Forelimb muscle (tissue), 1 donor: ENCODE measurements at regions not wholly inside any gene's neighbourhood (a gene's known extent, or its start where the extent isn't known, plus 50 kb on each side); places are given as distances from the start of the nearest gene placed in this dataset.

Experiments used
- DNase-seq: peaks from one replicate; pipeline ENCODE4 v3.0.0-alpha.2; 2013; ENCODE audit warnings: low read depth

- DNase-seq, result no peak
Observed at GRCh38 chrX:39289827-39290226, 488.6 kb downstream of the MID1IP1 start.

GRCh38 chrX:39293203-39293602, 491.9 kb downstream of the MID1IP1 start:
- DNase-seq, result no peak

GRCh38 chrX:39296472-39296871, 495.2 kb downstream of the MID1IP1 start:
- DNase-seq, result no peak

GRCh38 chrX:39298821-39299220, 497.6 kb downstream of the MID1IP1 start:
- DNase-seq, result no peak

GRCh38 chrX:39299615-39300014, 498.4 kb downstream of the MID1IP1 start:
- DNase-seq, result no peak

GRCh38 chrX:39301036-39301435, 499.8 kb downstream of the MID1IP1 start:
- DNase-seq, result no peak

GRCh38 chrX:39302838-39303237, 501.6 kb downstream of the MID1IP1 start:
- no peak for DNase-seq

- no peak for DNase-seq
Observed at GRCh38 chrX:39304746-39305145, 503.5 kb downstream of the MID1IP1 start.

GRCh38 chrX:39307488-39307887, 506.2 kb downstream of the MID1IP1 start:
- no peak for DNase-seq

GRCh38 chrX:39308126-39308525, 506.9 kb downstream of the MID1IP1 start:
- DNase-seq, result no peak

- no peak for DNase-seq
Observed at GRCh38 chrX:39309018-39309635, 507.9 kb downstream of the MID1IP1 start.

GRCh38 chrX:39309721-39310152, 508.5 kb downstream of the MID1IP1 start:
- DNase-seq, result no peak

GRCh38 chrX:39310891-39311290, 509.6 kb downstream of the MID1IP1 start:
- no peak for DNase-seq

GRCh38 chrX:39311646-39312045, 510.4 kb downstream of the MID1IP1 start:
- no peak for DNase-seq

- DNase-seq, result no peak
Observed at GRCh38 chrX:39313146-39313545, 511.9 kb downstream of the MID1IP1 start.

- DNase-seq, result no peak
Observed at GRCh38 chrX:39318506-39319343, 517.5 kb downstream of the MID1IP1 start.

- DNase-seq, result no peak
Observed at GRCh38 chrX:39320165-39320564, 518.9 kb downstream of the MID1IP1 start.

GRCh38 chrX:39322496-39322895, 521.2 kb downstream of the MID1IP1 start:
- no peak for DNase-seq

GRCh38 chrX:39324233-39324930, 523.1 kb downstream of the MID1IP1 start:
- no peak for DNase-seq

GRCh38 chrX:39327255-39327654, 526.0 kb downstream of the MID1IP1 start:
- DNase-seq, result no peak

- no peak for DNase-seq
Observed at GRCh38 chrX:39327705-39328104, 526.4 kb downstream of the MID1IP1 start.

GRCh38 chrX:39328661-39329060, 527.4 kb downstream of the MID1IP1 start:
- no peak for DNase-seq
